ENCODE measurements at regions not wholly inside any gene's neighbourhood (a gene's known extent, or its start where the extent isn't known, plus 50 kb on each side); places are given as distances from the start of the nearest gene placed in this dataset.

GRCh38 chr4:57448901-57449300 is 338.7 kb upstream of the IGFBP7 start:
- H3K4ac ChIP-seq (ENCODE audit: low read depth in 1 of 2, low read length in 2 of 2): no peak overlapping the region
- H4K8ac ChIP-seq (ENCODE audit: low read length): no peak overlapping the region

GRCh38 chr4:57448452-57448851 is 338.3 kb upstream of the IGFBP7 start:
- H3K4me1 ChIP-seq (ENCODE audit: control insufficient read depth, insufficient read depth, low read depth, low read length): peaks cover 1% of the 10 kb centered on the region
- 83% methylated on average over 4 of the region's 4 CpGs for WGBS

More at GRCh38 chr4:57448901-57449300, 338.7 kb upstream of the IGFBP7 start:
- Histone ChIP-seq H3K9me3 (ENCODE audit: control insufficient read depth, low read length) (peaks cover 4% of the 10 kb centered on the region), H2BK15ac (ENCODE audit: low read depth, poor library complexity, severe bottlenecking) (no peak overlapping the region), H2BK120ac (ENCODE audit: low read depth, low read length) (no peak overlapping the region), H3K23ac (ENCODE audit: low read length in 2 of 2) (no peak overlapping the region), H2BK5ac (ENCODE audit: low read depth, low read length, poor library complexity, severe bottlenecking) (no peak overlapping the region), H2AK5ac (ENCODE audit: low read length, severe bottlenecking) (no peak overlapping the region), H3K36me3 (ENCODE audit: control insufficient read depth in 1 of 2, insufficient read depth in 2 of 2, low read depth in 1 of 2, low read length in 2 of 2) (no peaks in the 10 kb centered on the region), H3K27ac (ENCODE audit: low read length, poor library complexity, severe bottlenecking) (no peak overlapping the region), H3K4me1 (ENCODE audit: control insufficient read depth, insufficient read depth, low read depth, low read length) (peaks cover 1% of the 10 kb centered on the region), H2BK12ac (ENCODE audit: low read length in 2 of 2) (no peak overlapping the region), H2AFZ (ENCODE audit: low read depth, low read length) (no peak overlapping the region), H4K91ac (ENCODE audit: low read length) (no peak overlapping the region), H3K27me3 (ENCODE audit: control insufficient read depth in 1 of 2, insufficient read depth in 1 of 2, low read length in 2 of 2) (peaks cover 0 to 10% of the 10 kb centered on the region in 2 experiments), H3K14ac (ENCODE audit: low read length in 2 of 2) (no peak overlapping the region), H3K79me1 (replicated peaks; ENCODE audit: low read length, poor library complexity, severe bottlenecking) (no peaks in the 10 kb centered on the region), H3K9ac (ENCODE audit: low read length) (no peak overlapping the region), H3K4me2 (ENCODE audit: low read length, poor library complexity, severe bottlenecking) (no peak overlapping the region), H3K18ac (ENCODE audit: low read depth in 1 of 2, low read length in 2 of 2) (no peak overlapping the region), H3K4me3 (ENCODE audit: insufficient read depth in 1 of 2, low read depth in 1 of 2, low read length in 2 of 2) (no peak overlapping the region)
- DNase-seq: no peak
- WGBS: 0% methylated on average over 1 of the region's 2 CpGs

GRCh38 chr4:57446266-57446665 is 336.1 kb upstream of the IGFBP7 start:
- DNase-seq: no peak
- Histone ChIP-seq H2BK5ac (ENCODE audit: low read depth, low read length, poor library complexity, severe bottlenecking) (no peak overlapping the region), H3K4me3 (ENCODE audit: insufficient read depth in 1 of 2, low read depth in 1 of 2, low read length in 2 of 2) (no peak overlapping the region), H3K36me3 (ENCODE audit: control insufficient read depth in 1 of 2, insufficient read depth in 2 of 2, low read depth in 1 of 2, low read length in 2 of 2) (no peaks in the 10 kb centered on the region), H2AFZ (ENCODE audit: low read depth, low read length) (no peak overlapping the region), H3K4me2 (ENCODE audit: low read length, poor library complexity, severe bottlenecking) (no peak overlapping the region), H3K27ac (ENCODE audit: low read length, poor library complexity, severe bottlenecking) (no peak overlapping the region), H3K4ac (ENCODE audit: low read depth in 1 of 2, low read length in 2 of 2) (no peak overlapping the region), H3K9ac (ENCODE audit: low read length) (no peak overlapping the region), H3K9me3 (ENCODE audit: control insufficient read depth, low read length) (no peaks in the 10 kb centered on the region), H4K8ac (ENCODE audit: low read length) (no peak overlapping the region), H2AK5ac (ENCODE audit: low read length, severe bottlenecking) (no peak overlapping the region), H3K14ac (ENCODE audit: low read length in 2 of 2) (no peak overlapping the region), H2BK12ac (ENCODE audit: low read length in 2 of 2) (no peak overlapping the region), H3K27me3 (ENCODE audit: control insufficient read depth in 1 of 2, insufficient read depth in 1 of 2, low read length in 2 of 2) (peaks cover 10 to 11% of the 10 kb centered on the region in 2 experiments), H3K23ac (ENCODE audit: low read length in 2 of 2) (no peak overlapping the region), H2BK120ac (ENCODE audit: low read depth, low read length) (no peak overlapping the region), H4K91ac (ENCODE audit: low read length) (no peak overlapping the region), H3K79me1 (replicated peaks; ENCODE audit: low read length, poor library complexity, severe bottlenecking) (no peaks in the 10 kb centered on the region), H3K18ac (ENCODE audit: low read depth in 1 of 2, low read length in 2 of 2) (no peak overlapping the region), H3K4me1 (ENCODE audit: control insufficient read depth, insufficient read depth, low read depth, low read length) (peaks cover 1% of the 10 kb centered on the region), H2BK15ac (ENCODE audit: low read depth, poor library complexity, severe bottlenecking) (no peak overlapping the region)
- 89% methylated on average over 3 of the region's 3 CpGs for WGBS

More at GRCh38 chr4:57448452-57448851, 338.3 kb upstream of the IGFBP7 start:
- Histone ChIP-seq H4K91ac (ENCODE audit: low read length) (no peak overlapping the region), H3K14ac (ENCODE audit: low read length in 2 of 2) (no peak overlapping the region), H2AFZ (ENCODE audit: low read depth, low read length) (no peak overlapping the region), H3K9ac (ENCODE audit: low read length) (no peak overlapping the region), H3K27ac (ENCODE audit: low read length, poor library complexity, severe bottlenecking) (no peak overlapping the region), H3K4ac (ENCODE audit: low read depth in 1 of 2, low read length in 2 of 2) (no peak overlapping the region), H3K23ac (ENCODE audit: low read length in 2 of 2) (no peak overlapping the region), H2BK12ac (ENCODE audit: low read length in 2 of 2) (no peak overlapping the region), H3K36me3 (ENCODE audit: control insufficient read depth in 1 of 2, insufficient read depth in 2 of 2, low read depth in 1 of 2, low read length in 2 of 2) (no peaks in the 10 kb centered on the region), H2BK5ac (ENCODE audit: low read depth, low read length, poor library complexity, severe bottlenecking) (no peak overlapping the region), H3K4me3 (ENCODE audit: insufficient read depth in 1 of 2, low read depth in 1 of 2, low read length in 2 of 2) (no peak overlapping the region), H3K4me2 (ENCODE audit: low read length, poor library complexity, severe bottlenecking) (no peak overlapping the region), H4K8ac (ENCODE audit: low read length) (no peak overlapping the region), H2BK15ac (ENCODE audit: low read depth, poor library complexity, severe bottlenecking) (no peak overlapping the region), H2AK5ac (ENCODE audit: low read length, severe bottlenecking) (no peak overlapping the region), H2BK120ac (ENCODE audit: low read depth, low read length) (no peak overlapping the region), H3K9me3 (ENCODE audit: control insufficient read depth, low read length) (peaks cover 4% of the 10 kb centered on the region), H3K79me1 (replicated peaks; ENCODE audit: low read length, poor library complexity, severe bottlenecking) (no peaks in the 10 kb centered on the region), H3K18ac (ENCODE audit: low read depth in 1 of 2, low read length in 2 of 2) (no peak overlapping the region), H3K27me3 (ENCODE audit: control insufficient read depth in 1 of 2, insufficient read depth in 1 of 2, low read length in 2 of 2) (peaks cover 0 to 10% of the 10 kb centered on the region in 2 experiments)
- DNase-seq: no peak

GRCh38 chr4:57445686-57446085 is 335.5 kb upstream of the IGFBP7 start:
- Histone ChIP-seq H3K79me1 (replicated peaks; ENCODE audit: low read length, poor library complexity, severe bottlenecking) (no peaks in the 10 kb centered on the region), H4K8ac (ENCODE audit: low read length) (no peak overlapping the region), H3K9me3 (ENCODE audit: control insufficient read depth, low read length) (no peaks in the 10 kb centered on the region), H3K36me3 (ENCODE audit: control insufficient read depth in 1 of 2, insufficient read depth in 2 of 2, low read depth in 1 of 2, low read length in 2 of 2) (no peaks in the 10 kb centered on the region), H3K18ac (ENCODE audit: low read depth in 1 of 2, low read length in 2 of 2) (no peak overlapping the region), H2BK12ac (ENCODE audit: low read length in 2 of 2) (no peak overlapping the region), H3K23ac (ENCODE audit: low read length in 2 of 2) (no peak overlapping the region), H2BK5ac (ENCODE audit: low read depth, low read length, poor library complexity, severe bottlenecking) (no peak overlapping the region), H2AFZ (ENCODE audit: low read depth, low read length) (no peak overlapping the region), H3K14ac (ENCODE audit: low read length in 2 of 2) (no peak overlapping the region), H3K27me3 (ENCODE audit: control insufficient read depth in 1 of 2, insufficient read depth in 1 of 2, low read length in 2 of 2) (peaks cover 10 to 11% of the 10 kb centered on the region in 2 experiments), H3K9ac (ENCODE audit: low read length) (no peak overlapping the region), H3K4ac (ENCODE audit: low read depth in 1 of 2, low read length in 2 of 2) (no peak overlapping the region), H3K27ac (ENCODE audit: low read length, poor library complexity, severe bottlenecking) (no peak overlapping the region), H2BK120ac (ENCODE audit: low read depth, low read length) (no peak overlapping the region), H2BK15ac (ENCODE audit: low read depth, poor library complexity, severe bottlenecking) (no peak overlapping the region), H3K4me2 (ENCODE audit: low read length, poor library complexity, severe bottlenecking) (no peak overlapping the region), H3K4me3 (ENCODE audit: insufficient read depth in 1 of 2, low read depth in 1 of 2, low read length in 2 of 2) (no peak overlapping the region), H3K4me1 (ENCODE audit: control insufficient read depth, insufficient read depth, low read depth, low read length) (peaks cover 1% of the 10 kb centered on the region), H2AK5ac (ENCODE audit: low read length, severe bottlenecking) (no peak overlapping the region), H4K91ac (ENCODE audit: low read length) (no peak overlapping the region)
- no peak for DNase-seq

All from mesenchymal stem cell (in vitro differentiated cells and primary cell).